ENCODE measurements at regions not wholly inside any gene's neighbourhood (a gene's known extent, or its start where the extent isn't known, plus 50 kb on each side); places are given as distances from the start of the nearest gene placed in this dataset.
"Not testable (repeated sequence)": the region's sequence is repeated elsewhere in the genome, so short reads cannot be mapped to it uniquely, and the experiment has no call there.

DNA sequence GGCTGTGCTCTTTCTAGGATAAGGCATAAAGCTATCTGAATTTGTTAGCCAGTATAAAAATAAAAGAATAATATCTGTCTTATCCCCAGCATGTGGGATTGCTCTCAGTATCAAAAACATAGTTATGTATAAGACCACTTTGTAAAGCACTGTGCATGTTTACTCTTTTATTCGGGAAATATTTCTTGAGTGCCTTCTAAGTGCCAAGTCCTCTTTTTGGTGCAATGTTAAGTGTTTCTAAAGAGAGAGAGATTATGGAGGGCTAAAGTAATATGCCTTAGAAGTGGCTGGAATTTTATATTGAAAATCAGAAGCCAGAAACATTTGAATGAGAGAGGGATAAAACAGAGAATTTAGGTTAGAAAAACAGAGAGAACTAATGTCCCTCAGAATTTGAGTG lies 212.0 kb downstream of the ALG10B start:
- Histone ChIP-seq H3K4me2 (ENCODE audit: insufficient read depth, low read length) (no peak overlapping the region), H2AFZ (ENCODE audit: low read depth, low read length) (no peak overlapping the region), H3K4me3 (no peak overlapping the region), H3K9me1 (ENCODE audit: control insufficient read depth, insufficient read depth, low read length) (no peaks in the 10 kb centered on the region), H3K9me3 (replicated peaks; ENCODE audit: control insufficient read depth, insufficient read depth, low read depth, low read length) (no peaks in the 10 kb centered on the region), H3K4me1 (replicated peaks in 1 of 2; ENCODE audit: control insufficient read depth in 2 of 2, insufficient read depth in 2 of 2, low read length in 2 of 2) (no peaks in the 10 kb centered on the region), H3K9ac (ENCODE audit: insufficient read depth in 1 of 2, low read depth in 2 of 2, low read length in 2 of 2) (no peak overlapping the region), H3K79me2 (ENCODE audit: control insufficient read depth, insufficient read depth, low read length) (no peaks in the 10 kb centered on the region), H3K27ac (ENCODE audit: extremely low read depth, low read depth, low read length) (no peak overlapping the region), H3K27me3 (ENCODE audit: control insufficient read depth in 2 of 2, insufficient read depth in 2 of 2, low read length in 2 of 2) (no peaks in the 10 kb centered on the region), H3K36me3 (ENCODE audit: control insufficient read depth, insufficient read depth, low read length) (no peaks in the 10 kb centered on the region), H4K20me1 (replicated peaks; ENCODE audit: control insufficient read depth, insufficient read depth, low read length) (no peaks in the 10 kb centered on the region)
- DNase-seq (ENCODE audit: extremely low read depth in 1 of 4, low spot score in 3 of 4): no peak
- no peak for ATAC-seq
- BruUV-seq (replicated peaks): no TSS peak
- in situ Hi-C loops (cut with MboI) (no loop called here), intact Hi-C loops (cut with micrococcal nuclease) (no loop called here)
- ChIA-PET POLR2A (no interaction called here), CTCF (ENCODE audit: low intra/inter-chr PET ratio) (no interaction called here)
- FAIRE-seq: no peak
- 0% methylated on average over 1 of the region's 1 CpG for WGBS (ENCODE audit: insufficient coverage, low coverage, missing lambda C conversion rate)
- TF ChIP-seq PURB (CRISPR knock-in tag; IDR thresholded peaks at IDR 0.05; ENCODE audit: low read depth): no peak
- no peak for TF ChIP-seq NR1H2 (CRISPR knock-in tag; IDR thresholded peaks at IDR 0.05)
- TF ChIP-seq RBM14 (IDR thresholded peaks at IDR 0.05; ENCODE audit: borderline replicate concordance, insufficient read depth, low read depth, low read length): no peak
- TF ChIP-seq MLLT1 (IDR thresholded peaks at IDR 0.05): no peak
- no peak for TF ChIP-seq ZC3H8 (IDR thresholded peaks at IDR 0.05)
- TF ChIP-seq FOXK2 (conservative IDR thresholded peaks at IDR 0.05 in 1 of 2, IDR thresholded peaks at IDR 0.05 in 1 of 2; ENCODE audit: low read depth in 2 of 2): no peak
- TF ChIP-seq EP300 (IDR thresholded peaks at IDR 0.05; ENCODE audit: low read length): no peak
- no peak for TF ChIP-seq ZSCAN32 (CRISPR knock-in tag; IDR thresholded peaks at IDR 0.05)
- no peak for TF ChIP-seq ZNF75A (CRISPR knock-in tag; IDR thresholded peaks at IDR 0.05)
- no peak for TF ChIP-seq ARNT (IDR thresholded peaks at IDR 0.05)
- TF ChIP-seq ZNF384 (IDR thresholded peaks at IDR 0.05; ENCODE audit: low read depth, low read length): no peak
- no peak for TF ChIP-seq SAFB (IDR thresholded peaks at IDR 0.05; ENCODE audit: borderline replicate concordance, low read depth, low read length)
- no peak for TF ChIP-seq ZNF324 (CRISPR knock-in tag; IDR thresholded peaks at IDR 0.05)
- no peak for TF ChIP-seq HMGXB4 (CRISPR knock-in tag; IDR thresholded peaks at IDR 0.05)
- TF ChIP-seq MTA3 (IDR thresholded peaks at IDR 0.05; ENCODE audit: borderline replicate concordance): no peak

- FAIRE-seq; POLR2A ChIA-PET; DNase-seq (ENCODE audit: extremely low read depth in 1 of 4, low spot score in 3 of 4); H4K20me1 ChIP-seq (replicated peaks; ENCODE audit: control insufficient read depth, insufficient read depth, low read length); H3K9me1 ChIP-seq (ENCODE audit: control insufficient read depth, insufficient read depth, low read length); H3K79me2 ChIP-seq (ENCODE audit: control insufficient read depth, insufficient read depth, low read length); H3K4me2 ChIP-seq (ENCODE audit: insufficient read depth, low read length); H3K36me3 ChIP-seq (ENCODE audit: control insufficient read depth, insufficient read depth, low read length); BruUV-seq (replicated peaks); intact Hi-C loops (cut with micrococcal nuclease); H3K4me1 ChIP-seq (replicated peaks in 1 of 2; ENCODE audit: control insufficient read depth in 2 of 2, insufficient read depth in 2 of 2, low read length in 2 of 2); ATAC-seq; H3K27ac ChIP-seq (ENCODE audit: extremely low read depth, low read depth, low read length); H3K4me3 ChIP-seq; H3K27me3 ChIP-seq (ENCODE audit: control insufficient read depth in 2 of 2, insufficient read depth in 2 of 2, low read length in 2 of 2); H3K9me3 ChIP-seq (replicated peaks; ENCODE audit: control insufficient read depth, insufficient read depth, low read depth, low read length); H2AFZ ChIP-seq (ENCODE audit: low read depth, low read length); CTCF ChIA-PET (ENCODE audit: low intra/inter-chr PET ratio); in situ Hi-C loops (cut with MboI); H3K9ac ChIP-seq (ENCODE audit: insufficient read depth in 1 of 2, low read depth in 2 of 2, low read length in 2 of 2): not testable (repeated sequence)
- WGBS (ENCODE audit: insufficient coverage, low coverage, missing lambda C conversion rate): 0% methylated on average over 3 of the region's 3 CpGs
Measured at GRCh38 chr12:38529281-38529680, 212.7 kb downstream of the ALG10B start.
